ENCODE measurements at regions not wholly inside any gene's neighbourhood (a gene's known extent, or its start where the extent isn't known, plus 50 kb on each side); places are given as distances from the start of the nearest gene placed in this dataset.
A peak's percentile ranks its signal among the peaks of the same experiment; 100 is the strongest.

- Histone ChIP-seq H3K36me3 (ENCODE audit: low read depth, low read length) (no peaks in the 10 kb centered on the region), H3K27me3 (ENCODE audit: low read length) (no peaks in the 10 kb centered on the region), H3F3A (ENCODE audit: low read length, unreplicated experiment) (no peaks in the 10 kb centered on the region), H3K4me2 (ENCODE audit: low read length) (peak overlapping the region; percentile 52), H3K27ac (ENCODE audit: low read length) (peak overlapping the region; percentile 55), H3K4me1 (ENCODE audit: insufficient read depth, low read length) (peaks cover 39% of the 10 kb centered on the region), H3K9ac (ENCODE audit: low read length) (no peak overlapping the region), H3K4me3 (ENCODE audit: low read length) (0 out of 2 replicates have a peak overlapping the region, but pooled peaks have one; percentile 2), H3K9me3 (ENCODE audit: low read length) (no peaks in the 10 kb centered on the region), H2AFZ (ENCODE audit: low read length) (no peak overlapping the region), H4K20me1 (ENCODE audit: low read length) (no peaks in the 10 kb centered on the region), H3K9me2 (replicated peaks; ENCODE audit: low read length) (no peaks in the 10 kb centered on the region), H3K79me2 (ENCODE audit: low read length) (no peaks in the 10 kb centered on the region)
- no TSS peak for BruUV-seq (replicated peaks)
- intact Hi-C loops (cut with micrococcal nuclease), result loop anchor here (5.0 kb wide), 1 partner anchor 35 kb away; no protein-coding TSS in a partner anchor
- POLR2A ChIA-PET (ENCODE audit: unreplicated experiment), result no interaction called here
- DNase-seq (no peak), ATAC-seq (no peak)
- no peak for TF ChIP-seq EZH2phosphoT487 (IDR thresholded peaks at IDR 0.05; ENCODE audit: borderline replicate concordance, low read length)
- TF ChIP-seq CTCF (conservative IDR thresholded peaks at IDR 0.05; ENCODE audit: low read depth, low read length), result no peak
- no peak for TF ChIP-seq EZH2 (IDR thresholded peaks at IDR 0.05; ENCODE audit: low read length, unreplicated experiment)
- CTCF ChIA-PET, result interaction anchor here (0.9 kb wide), 1 partner anchor 92 kb away, joined by 3 read pairs; no protein-coding TSS in a partner anchor
Observed at GRCh38 chr2:147031897-147032296, 812.9 kb upstream of the ACVR2A start.

GRCh38 chr2:147030966-147031720 is 813.7 kb upstream of the ACVR2A start:
- Histone ChIP-seq H3K27ac (ENCODE audit: low read length) (peak overlapping the region; percentile 55), H3K4me1 (ENCODE audit: insufficient read depth, low read length) (peaks cover 46% of the 10 kb centered on the region), H3K27me3 (ENCODE audit: low read length) (no peaks in the 10 kb centered on the region), H2AFZ (ENCODE audit: low read length) (no peak overlapping the region), H4K20me1 (ENCODE audit: low read length) (no peaks in the 10 kb centered on the region), H3K9me2 (replicated peaks; ENCODE audit: low read length) (no peaks in the 10 kb centered on the region), H3K4me3 (ENCODE audit: low read length) (0 out of 2 replicates have a peak overlapping the region, but pooled peaks have one; percentile 2), H3K9me3 (ENCODE audit: low read length) (no peaks in the 10 kb centered on the region), H3K36me3 (ENCODE audit: low read depth, low read length) (no peaks in the 10 kb centered on the region), H3K4me2 (ENCODE audit: low read length) (peak overlapping the region; percentile 52), H3K9ac (ENCODE audit: low read length) (no peak overlapping the region), H3F3A (ENCODE audit: low read length, unreplicated experiment) (no peaks in the 10 kb centered on the region), H3K79me2 (ENCODE audit: low read length) (no peaks in the 10 kb centered on the region)
- BruUV-seq (replicated peaks), result no TSS peak
- DNase-seq, result peak; percentile 81
- CTCF ChIA-PET, result interaction anchor here (0.9 kb wide), 1 partner anchor 91 kb away, joined by 3 read pairs; no protein-coding TSS in a partner anchor
- intact Hi-C loops (cut with micrococcal nuclease), result loop anchor here (5.0 kb wide), 1 partner anchor 34 kb away; no protein-coding TSS in a partner anchor
- POLR2A ChIA-PET (ENCODE audit: unreplicated experiment), result no interaction called here
- TF ChIP-seq EZH2phosphoT487 (IDR thresholded peaks at IDR 0.05; ENCODE audit: borderline replicate concordance, low read length), result no peak
- TF ChIP-seq EZH2 (IDR thresholded peaks at IDR 0.05; ENCODE audit: low read length, unreplicated experiment), result no peak
- TF ChIP-seq CTCF (conservative IDR thresholded peaks at IDR 0.05; ENCODE audit: low read depth, low read length), result no peak
- peak; percentile 88 for ATAC-seq

- intact Hi-C loops (cut with micrococcal nuclease), result no loop called here
- ATAC-seq (no peak), DNase-seq (no peak)
- Histone ChIP-seq H3K27ac (ENCODE audit: low read length) (peak overlapping the region; percentile 81), H4K20me1 (ENCODE audit: low read length) (no peaks in the 10 kb centered on the region), H3K9me2 (replicated peaks; ENCODE audit: low read length) (no peaks in the 10 kb centered on the region), H3F3A (ENCODE audit: low read length, unreplicated experiment) (no peaks in the 10 kb centered on the region), H3K36me3 (ENCODE audit: low read depth, low read length) (no peaks in the 10 kb centered on the region), H3K9me3 (ENCODE audit: low read length) (no peaks in the 10 kb centered on the region; the same call in 1 of the 2 replicates), H3K4me1 (ENCODE audit: insufficient read depth, low read length) (peaks cover 43% of the 10 kb centered on the region), H3K9ac (ENCODE audit: low read length) (no peak overlapping the region), H3K4me3 (ENCODE audit: low read length) (no peak overlapping the region), H3K79me2 (ENCODE audit: low read length) (no peaks in the 10 kb centered on the region), H3K27me3 (ENCODE audit: low read length) (no peaks in the 10 kb centered on the region), H3K4me2 (ENCODE audit: low read length) (no peak overlapping the region), H2AFZ (ENCODE audit: low read length) (no peak overlapping the region)
- POLR2A ChIA-PET (ENCODE audit: unreplicated experiment), result no interaction called here
- CTCF ChIA-PET, result no interaction called here
- BruUV-seq (replicated peaks), result no TSS peak
- TF ChIP-seq EZH2phosphoT487 (IDR thresholded peaks at IDR 0.05; ENCODE audit: borderline replicate concordance, low read length) (no peak), CTCF (conservative IDR thresholded peaks at IDR 0.05; ENCODE audit: low read depth, low read length) (no peak), EZH2 (IDR thresholded peaks at IDR 0.05; ENCODE audit: low read length, unreplicated experiment) (no peak)
Observed at GRCh38 chr2:147027436-147027835, 817.4 kb upstream of the ACVR2A start.

All from PC-3 (cell line).